ENCODE measurements at regions not wholly inside any gene's neighbourhood (a gene's known extent, or its start where the extent isn't known, plus 50 kb on each side); places are given as distances from the start of the nearest gene placed in this dataset.

DNA sequence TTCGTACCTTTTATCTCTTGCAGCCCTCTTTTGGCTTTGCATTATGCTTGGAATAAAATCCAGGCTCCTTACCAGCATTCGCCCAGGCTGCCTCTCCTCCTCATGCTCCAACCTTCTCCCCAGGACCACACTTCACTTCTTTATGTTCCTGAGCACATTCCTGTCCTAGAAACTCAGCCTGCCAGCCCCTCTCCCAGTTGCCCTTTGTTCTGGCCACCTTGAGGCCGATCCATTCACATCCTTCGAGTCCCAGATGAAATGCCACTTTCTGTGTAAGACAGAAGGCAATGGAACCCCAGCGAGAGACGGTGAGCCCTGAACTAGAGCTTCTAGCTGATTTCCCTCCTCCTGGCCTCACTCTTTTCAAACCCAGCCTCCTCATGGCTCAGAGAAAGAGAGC, 73.0 kb upstream of the NTM start:
- Histone ChIP-seq H3K27me3 (no peaks in the 10 kb centered on the region), H3K36me3 (replicated peaks in 1 of 2; ENCODE audit: insufficient read depth in 1 of 2, low read depth in 2 of 2) (no peaks in the 10 kb centered on the region), H3K27ac (no peak overlapping the region), H3K4me1 (no peaks in the 10 kb centered on the region), H3K4me3 (no peak overlapping the region), H3K9me3 (no peaks in the 10 kb centered on the region)
- intact Hi-C loops (cut with DNase I): no loop called here
- TF ChIP-seq, protein P1, sequence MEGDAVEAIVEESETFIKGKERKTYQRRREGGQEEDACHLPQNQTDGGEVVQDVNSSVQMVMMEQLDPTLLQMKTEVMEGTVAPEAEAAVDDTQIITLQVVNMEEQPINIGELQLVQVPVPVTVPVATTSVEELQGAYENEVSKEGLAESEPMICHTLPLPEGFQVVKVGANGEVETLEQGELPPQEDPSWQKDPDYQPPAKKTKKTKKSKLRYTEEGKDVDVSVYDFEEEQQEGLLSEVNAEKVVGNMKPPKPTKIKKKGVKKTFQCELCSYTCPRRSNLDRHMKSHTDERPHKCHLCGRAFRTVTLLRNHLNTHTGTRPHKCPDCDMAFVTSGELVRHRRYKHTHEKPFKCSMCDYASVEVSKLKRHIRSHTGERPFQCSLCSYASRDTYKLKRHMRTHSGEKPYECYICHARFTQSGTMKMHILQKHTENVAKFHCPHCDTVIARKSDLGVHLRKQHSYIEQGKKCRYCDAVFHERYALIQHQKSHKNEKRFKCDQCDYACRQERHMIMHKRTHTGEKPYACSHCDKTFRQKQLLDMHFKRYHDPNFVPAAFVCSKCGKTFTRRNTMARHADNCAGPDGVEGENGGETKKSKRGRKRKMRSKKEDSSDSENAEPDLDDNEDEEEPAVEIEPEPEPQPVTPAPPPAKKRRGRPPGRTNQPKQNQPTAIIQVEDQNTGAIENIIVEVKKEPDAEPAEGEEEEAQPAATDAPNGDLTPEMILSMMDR (IDR thresholded peaks at IDR 0.05): no peak
- no peak for TF ChIP-seq POLR2A (IDR thresholded peaks at IDR 0.05)
- 69 to 71% methylated on average over 6 of the region's 6 CpGs for WGBS, 2 donors
- ATAC-seq (no peak), DNase-seq (no peak)

DNA sequence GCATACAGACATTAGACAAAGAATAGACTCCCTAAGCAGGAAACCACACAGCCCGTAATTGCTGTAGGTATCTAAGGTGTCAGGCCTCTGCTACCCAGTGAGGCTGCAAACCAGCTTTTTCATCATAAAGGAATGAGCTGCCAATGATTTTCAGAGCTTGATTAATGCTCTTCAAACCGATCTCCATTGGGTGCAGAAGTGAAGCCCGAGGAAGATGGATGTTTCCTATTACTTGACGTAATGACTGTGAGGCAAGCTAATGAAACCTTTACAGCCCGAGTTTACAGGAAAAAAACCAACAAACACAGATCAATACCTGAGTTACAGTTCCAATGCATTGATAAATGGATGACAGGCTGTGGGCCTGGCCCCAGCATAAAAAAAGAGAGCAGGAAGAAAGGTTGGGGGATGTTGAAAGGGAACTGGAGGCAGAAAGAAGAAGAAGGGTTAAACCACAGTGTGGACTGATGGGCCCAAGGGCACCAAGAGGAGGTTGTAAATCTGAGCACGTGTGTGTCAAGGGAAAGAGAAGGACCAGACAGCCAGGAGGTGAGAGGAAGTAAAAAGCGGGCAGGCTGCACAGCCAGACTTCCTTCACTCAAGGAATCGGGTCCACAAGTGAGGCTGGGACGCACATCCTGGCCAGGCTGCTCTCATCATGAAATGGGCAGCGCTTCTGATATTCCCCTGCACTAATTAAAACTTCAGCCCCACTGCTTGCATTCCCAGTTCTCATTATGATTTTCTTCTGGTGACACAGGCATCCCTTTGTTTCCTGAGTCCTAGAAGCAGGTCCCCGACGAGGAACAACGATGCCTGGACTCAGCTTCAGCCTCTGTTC, 70.6 kb upstream of the NTM start:
- WGBS, 2 donors: 29 to 32% methylated on average over 12 to 13 of the region's 13 CpGs
- Histone ChIP-seq H3K4me3 (no peak overlapping the region), H3K36me3 (replicated peaks in 1 of 2; ENCODE audit: insufficient read depth in 1 of 2, low read depth in 2 of 2) (no peaks in the 10 kb centered on the region), H3K4me1 (no peaks in the 10 kb centered on the region), H3K27ac (no peak overlapping the region), H3K27me3 (no peaks in the 10 kb centered on the region), H3K9me3 (no peaks in the 10 kb centered on the region)
- TF ChIP-seq POLR2A (IDR thresholded peaks at IDR 0.05): no peak
- TF ChIP-seq, protein P1 (IDR thresholded peaks at IDR 0.05): no peak
- no peak for DNase-seq
- intact Hi-C loops (cut with DNase I): no loop called here
- ATAC-seq: no peak

DNA sequence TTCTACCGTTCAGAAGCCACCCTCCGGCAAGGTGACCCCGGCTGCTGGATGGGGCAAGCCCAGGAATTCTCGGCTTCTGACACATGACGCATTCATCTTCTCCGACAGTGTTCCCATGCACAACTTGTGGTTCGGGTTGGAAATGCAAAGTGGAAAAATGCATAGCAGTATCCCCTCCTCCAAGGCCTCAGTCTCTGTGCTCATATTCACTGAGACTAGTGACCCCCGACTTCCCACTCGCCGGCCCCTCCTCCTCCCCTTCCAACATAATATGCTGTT, 70.0 kb upstream of the NTM start:
- no peak for ATAC-seq
- intact Hi-C loops (cut with DNase I): no loop called here
- WGBS, 2 donors: 38 to 39% methylated on average over 9 to 10 of the region's 10 CpGs
- no peaks in the 10 kb centered on the region for H3K9me3 ChIP-seq
- DNase-seq: no peak
- TF ChIP-seq, protein P1 (IDR thresholded peaks at IDR 0.05): no peak
- no peak for TF ChIP-seq POLR2A (IDR thresholded peaks at IDR 0.05)
- H3K27ac ChIP-seq: no peak overlapping the region
- no peak overlapping the region for H3K4me3 ChIP-seq
- no peaks in the 10 kb centered on the region for H3K36me3 ChIP-seq (replicated peaks in 1 of 2; ENCODE audit: insufficient read depth in 1 of 2, low read depth in 2 of 2)
- no peaks in the 10 kb centered on the region for H3K4me1 ChIP-seq
- H3K27me3 ChIP-seq: no peaks in the 10 kb centered on the region

DNA sequence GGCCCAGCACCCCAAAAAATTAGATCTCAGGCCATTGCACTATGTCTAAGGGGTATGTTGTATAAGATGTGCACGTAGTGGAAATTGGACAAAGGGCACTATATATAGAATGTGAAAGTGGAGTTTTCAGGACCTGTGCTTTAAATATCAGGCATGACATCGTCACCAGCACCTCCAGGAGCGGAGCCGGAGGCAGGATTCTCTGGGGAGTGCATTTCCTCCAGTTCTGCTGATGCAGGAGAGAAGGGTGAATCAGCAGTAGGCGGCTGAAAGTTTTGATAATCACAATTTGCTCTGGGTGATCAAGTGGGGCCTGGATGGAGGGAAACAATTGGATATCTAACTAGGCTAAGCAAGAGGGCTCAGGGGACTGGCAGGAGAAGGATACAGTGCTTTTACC, 69.1 kb upstream of the NTM start:
- no peaks in the 10 kb centered on the region for H3K4me1 ChIP-seq
- WGBS, 2 donors: 59 to 64% methylated on average over 5 of the region's 5 CpGs
- no peak for TF ChIP-seq POLR2A (IDR thresholded peaks at IDR 0.05)
- TF ChIP-seq, protein P1 (IDR thresholded peaks at IDR 0.05): no peak
- no peak for ATAC-seq
- H3K27ac ChIP-seq: no peak overlapping the region
- H3K9me3 ChIP-seq: no peaks in the 10 kb centered on the region
- H3K4me3 ChIP-seq: no peak overlapping the region
- H3K36me3 ChIP-seq (replicated peaks in 1 of 2; ENCODE audit: insufficient read depth in 1 of 2, low read depth in 2 of 2): no peaks in the 10 kb centered on the region
- intact Hi-C loops (cut with DNase I): no loop called here
- DNase-seq: no peak
- H3K27me3 ChIP-seq: no peaks in the 10 kb centered on the region

DNA sequence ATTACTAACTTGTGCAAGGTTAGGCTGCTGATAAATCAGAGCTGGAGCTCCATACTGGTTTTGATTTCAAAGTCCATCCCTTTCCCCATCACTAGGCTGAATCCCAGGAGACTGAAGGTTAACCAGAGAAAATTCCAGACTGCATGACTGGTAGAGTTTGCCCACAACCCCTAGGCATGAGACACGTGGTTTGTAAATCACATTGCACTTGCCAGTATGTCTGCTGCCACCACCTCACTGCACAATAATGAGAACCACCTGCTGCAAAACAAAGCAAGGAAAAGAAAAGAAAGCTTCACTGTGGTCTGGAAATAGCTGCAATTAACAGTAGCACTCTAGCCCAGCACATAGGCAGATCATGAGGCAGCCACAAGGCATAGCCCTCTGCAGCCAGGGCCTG, 67.6 kb upstream of the NTM start:
- intact Hi-C loops (cut with DNase I): no loop called here
- Histone ChIP-seq H3K4me3 (no peak overlapping the region), H3K9me3 (no peaks in the 10 kb centered on the region), H3K4me1 (no peaks in the 10 kb centered on the region), H3K27ac (no peak overlapping the region), H3K27me3 (no peaks in the 10 kb centered on the region), H3K36me3 (replicated peaks in 1 of 2; ENCODE audit: insufficient read depth in 1 of 2, low read depth in 2 of 2) (no peaks in the 10 kb centered on the region)
- TF ChIP-seq POLR2A (IDR thresholded peaks at IDR 0.05): no peak
- TF ChIP-seq, protein P1 (IDR thresholded peaks at IDR 0.05): no peak
- DNase-seq (no peak), ATAC-seq (no peak)
- WGBS, 2 donors: 39 to 44% methylated on average over 1 of the region's 1 CpG
